ENCODE measurements at regions not wholly inside any gene's neighbourhood (a gene's known extent, or its start where the extent isn't known, plus 50 kb on each side); places are given as distances from the start of the nearest gene placed in this dataset.

GRCh38 chr10:63833411-63834060, 312.3 kb downstream of the REEP3 start:
- no peak for TF ChIP-seq CTCF (IDR thresholded peaks at IDR 0.05)
- no peak for TF ChIP-seq POLR2A (IDR thresholded peaks at IDR 0.05)

Data from Peyer's patch (tissue), 4 donors.